BLaER1 (cell line): ENCODE measurements at regions not wholly inside any gene's neighbourhood (a gene's known extent, or its start where the extent isn't known, plus 50 kb on each side); places are given as distances from the start of the nearest gene placed in this dataset.

Source experiments
- H3K27ac ChIP-seq: shearing (Covaris generic); formaldehyde crosslinking; 2 replicates; pipeline ENCODE4 v1.8.1; 2022
- H3K27me3 ChIP-seq: shearing (Covaris generic); formaldehyde crosslinking; 2 replicates; pipeline ENCODE4 v1.8.1; 2022
- H3K36me3 ChIP-seq: shearing (Covaris generic); formaldehyde crosslinking; 2 replicates; pipeline ENCODE4 v1.8.1; 2022
- H3K4me1 ChIP-seq: shearing (Covaris generic); formaldehyde crosslinking; 2 replicates; pipeline ENCODE4 v1.8.1; 2022
- H3K4me2 ChIP-seq: shearing (Covaris generic); formaldehyde crosslinking; 2 replicates; pipeline ENCODE4 v1.8.1; 2022
- H3K4me3 ChIP-seq: shearing (Covaris generic); formaldehyde crosslinking; 2 replicates; pipeline ENCODE4 v1.8.1; 2022
- H3K9ac ChIP-seq: shearing (Covaris generic); formaldehyde crosslinking; 2 replicates; pipeline ENCODE4 v1.8.1; 2022
- H3K9me3 ChIP-seq: shearing (Covaris generic); formaldehyde crosslinking; 2 replicates; pipeline ENCODE4 v1.8.1; 2022
- H4K20me1 ChIP-seq: shearing (Covaris generic); formaldehyde crosslinking; 2 replicates; pipeline ENCODE4 v1.8.1; 2022
- Cebpa-rat ChIP-seq: shearing (Covaris generic); IDR thresholded peaks from 2 replicates; pipeline ENCODE4 v1.8.1; 2022

DNA sequence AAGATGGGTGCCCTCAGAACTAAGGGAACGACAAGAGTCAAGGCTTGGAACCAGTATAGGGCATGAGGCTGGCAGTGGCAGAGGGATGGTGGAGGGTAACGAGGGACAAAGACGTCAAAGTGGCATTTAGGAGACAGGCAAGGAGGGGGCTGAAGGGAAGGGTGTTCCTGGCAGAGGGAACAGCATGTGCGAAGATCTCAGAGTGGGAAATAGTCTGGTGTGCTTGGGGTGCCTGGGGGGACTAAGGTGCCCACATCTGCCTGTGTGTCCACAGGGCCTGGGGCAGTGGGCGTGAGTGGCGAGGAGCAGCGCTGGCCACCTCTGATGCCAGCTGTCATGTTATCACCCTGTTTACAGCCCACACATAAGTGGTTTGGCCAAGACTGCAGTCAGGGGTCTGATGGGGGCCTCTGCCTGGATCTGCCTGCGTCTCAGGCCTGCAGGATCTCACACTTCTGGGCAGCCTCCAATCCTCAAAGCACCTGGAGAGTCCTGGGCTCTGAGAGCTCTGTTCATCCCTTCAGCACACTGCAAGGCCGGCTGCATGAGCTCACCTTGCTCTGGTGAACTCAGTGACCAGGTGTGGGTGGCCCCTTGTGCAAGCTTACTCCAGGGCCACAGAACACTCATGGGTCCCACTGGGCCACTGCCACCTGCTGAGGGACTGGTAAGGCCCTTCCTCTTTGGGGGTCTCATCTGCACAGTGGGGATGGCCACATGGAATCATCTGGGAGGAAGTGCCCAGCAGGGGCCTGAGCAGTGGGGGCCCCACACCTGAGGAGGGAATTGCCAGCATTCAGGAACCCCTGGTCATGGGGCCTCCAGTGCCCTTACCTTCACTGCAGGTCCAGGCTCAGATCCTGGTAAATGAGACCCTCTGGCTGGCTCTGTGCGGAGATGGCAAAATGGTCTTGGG is 89.7 kb upstream of the SHISAL1 start:
- Histone ChIP-seq H3K27ac (no peak overlapping the region), H3K4me1 (peaks cover 9% of the 10 kb centered on the region), H3K4me3 (no peak overlapping the region), H3K9me3 (no peaks in the 10 kb centered on the region), H3K36me3 (no peaks in the 10 kb centered on the region), H3K4me2 (no peak overlapping the region), H3K9ac (no peak overlapping the region), H4K20me1 (no peaks in the 10 kb centered on the region), H3K27me3 (no peaks in the 10 kb centered on the region)
- TF ChIP-seq Cebpa-rat = no peak

DNA sequence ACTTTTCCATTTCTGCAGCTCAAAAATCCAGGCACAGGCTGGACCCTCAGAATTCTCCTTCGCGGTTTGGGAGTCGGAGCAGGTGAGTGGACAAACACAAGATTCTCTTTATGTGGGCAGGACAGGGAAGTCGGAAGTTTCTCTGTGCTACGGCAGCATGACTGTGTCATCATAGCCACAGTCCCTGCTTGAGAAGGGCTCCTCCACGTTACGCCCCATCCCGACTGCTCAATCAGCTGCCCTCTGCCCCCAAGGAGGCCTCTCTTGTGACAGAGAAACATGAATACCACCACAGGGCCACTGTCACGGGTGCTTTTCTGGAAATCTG is 89.0 kb upstream of the SHISAL1 start:
- peaks cover 17% of the 10 kb centered on the region for H3K4me1 ChIP-seq
- no peak overlapping the region for H3K4me2 ChIP-seq
- no peaks in the 10 kb centered on the region for H3K9me3 ChIP-seq
- no peak overlapping the region for H3K27ac ChIP-seq
- TF ChIP-seq Cebpa-rat = no peak
- no peak overlapping the region for H3K9ac ChIP-seq
- H3K36me3 ChIP-seq = no peaks in the 10 kb centered on the region
- H3K27me3 ChIP-seq = no peaks in the 10 kb centered on the region
- no peak overlapping the region for H3K4me3 ChIP-seq
- H4K20me1 ChIP-seq = no peaks in the 10 kb centered on the region

DNA sequence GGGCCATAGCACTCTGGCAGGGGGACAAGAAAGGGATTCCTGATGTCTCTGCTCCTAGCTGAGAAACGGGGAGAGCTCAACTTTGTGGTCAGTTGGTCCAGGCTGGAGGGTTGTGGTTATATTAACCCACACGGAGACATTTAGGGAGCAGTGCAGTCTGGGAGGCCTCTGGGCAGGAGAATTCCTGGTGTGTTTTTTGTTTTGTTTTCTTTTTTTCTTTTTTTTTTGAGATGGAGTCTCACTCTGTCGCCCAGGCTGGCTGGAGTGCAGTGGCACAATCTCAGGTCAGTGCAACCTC is 88.0 kb upstream of the SHISAL1 start:
- Histone ChIP-seq H3K4me3 (no peak overlapping the region), H4K20me1 (no peaks in the 10 kb centered on the region), H3K9ac (no peak overlapping the region), H3K27ac (no peak overlapping the region), H3K4me2 (no peak overlapping the region), H3K27me3 (no peaks in the 10 kb centered on the region), H3K4me1 (peaks cover 27% of the 10 kb centered on the region), H3K36me3 (no peaks in the 10 kb centered on the region), H3K9me3 (no peaks in the 10 kb centered on the region)
- no peak for TF ChIP-seq Cebpa-rat

GRCh38 chr22:44399906-44400762 is 87.4 kb upstream of the SHISAL1 start:
- no peak overlapping the region for H3K4me2 ChIP-seq
- no peak for TF ChIP-seq Cebpa-rat
- H3K9me3 ChIP-seq = no peaks in the 10 kb centered on the region
- H4K20me1 ChIP-seq = no peaks in the 10 kb centered on the region
- no peaks in the 10 kb centered on the region for H3K36me3 ChIP-seq
- peaks cover 33% of the 10 kb centered on the region for H3K4me1 ChIP-seq
- no peaks in the 10 kb centered on the region for H3K27me3 ChIP-seq
- H3K4me3 ChIP-seq = no peak overlapping the region
- no peak overlapping the region for H3K27ac ChIP-seq
- H3K9ac ChIP-seq = no peak overlapping the region

- H3K4me2 ChIP-seq = 0 out of 2 replicates have a peak overlapping the region, but pooled peaks have one; percentile 8
- no peak overlapping the region for H3K4me3 ChIP-seq
- H3K9ac ChIP-seq = no peak overlapping the region
- H4K20me1 ChIP-seq = no peaks in the 10 kb centered on the region
- H3K9me3 ChIP-seq = no peaks in the 10 kb centered on the region
- H3K36me3 ChIP-seq = no peaks in the 10 kb centered on the region
- H3K27me3 ChIP-seq = no peaks in the 10 kb centered on the region
- TF ChIP-seq Cebpa-rat = no peak
- H3K4me1 ChIP-seq = peaks cover 39% of the 10 kb centered on the region
- H3K27ac ChIP-seq = no peak overlapping the region
These were observed 86.4 kb upstream of the SHISAL1 start for GRCh38 chr22:44398856-44399837.

DNA sequence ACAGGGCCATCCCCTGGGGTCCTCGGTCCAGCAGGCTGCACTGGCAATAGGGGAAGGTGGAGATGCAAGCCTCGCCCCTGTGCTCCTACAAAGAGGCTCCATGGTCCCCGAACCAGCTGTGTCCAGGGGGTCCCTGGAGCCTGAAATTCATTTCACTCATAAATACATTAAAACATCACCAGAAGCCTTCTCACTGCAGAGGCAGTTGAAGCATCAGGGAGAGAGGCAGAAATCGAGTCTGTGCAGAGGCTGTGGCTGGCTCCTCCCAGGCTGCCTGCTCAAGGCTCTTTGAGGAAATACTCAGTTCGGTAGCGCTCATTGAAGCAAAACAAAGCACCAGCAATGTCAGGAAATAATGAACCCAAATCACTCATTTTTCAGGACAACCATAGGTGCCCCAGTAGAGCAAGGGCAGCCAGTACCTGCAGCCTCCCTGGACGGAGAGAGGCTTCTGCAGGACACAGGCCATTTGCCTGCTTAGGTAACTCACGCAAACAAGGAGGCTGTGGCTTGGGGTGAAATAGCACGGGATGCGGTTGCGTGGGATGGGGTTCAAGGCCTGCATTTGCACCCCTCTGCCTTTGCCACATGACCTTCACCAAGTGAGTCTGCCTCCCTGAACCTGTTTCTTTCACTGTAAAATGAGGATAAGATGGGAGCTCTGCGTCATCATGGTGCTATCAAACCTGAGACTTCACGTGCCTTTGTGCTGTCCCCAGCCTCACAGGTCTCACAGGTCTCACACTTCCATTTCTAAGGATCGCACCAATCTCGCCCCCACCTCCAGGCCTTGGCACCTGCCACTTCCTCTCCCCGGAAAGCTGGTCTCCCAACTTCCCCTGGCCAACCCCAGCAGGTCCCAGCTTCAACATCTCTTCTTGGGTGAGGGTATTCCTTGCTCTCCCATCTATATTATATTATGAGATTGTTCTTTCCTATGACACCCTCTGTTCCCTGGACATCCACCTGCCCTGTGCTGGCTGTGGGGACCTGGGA is 84.3 kb upstream of the SHISAL1 start:
- TF ChIP-seq Cebpa-rat = no peak
- H3K27ac ChIP-seq = no peak overlapping the region
- H3K9me3 ChIP-seq = no peaks in the 10 kb centered on the region
- H3K27me3 ChIP-seq = 0 out of 2 replicates have a peak, but pooled peaks cover 2% of the 10 kb centered on the region
- H3K36me3 ChIP-seq = no peaks in the 10 kb centered on the region
- no peaks in the 10 kb centered on the region for H4K20me1 ChIP-seq
- H3K4me2 ChIP-seq = peak overlapping the region; percentile 64
- H3K4me1 ChIP-seq = peaks cover 39% of the 10 kb centered on the region
- H3K4me3 ChIP-seq = no peak overlapping the region
- no peak overlapping the region for H3K9ac ChIP-seq

DNA sequence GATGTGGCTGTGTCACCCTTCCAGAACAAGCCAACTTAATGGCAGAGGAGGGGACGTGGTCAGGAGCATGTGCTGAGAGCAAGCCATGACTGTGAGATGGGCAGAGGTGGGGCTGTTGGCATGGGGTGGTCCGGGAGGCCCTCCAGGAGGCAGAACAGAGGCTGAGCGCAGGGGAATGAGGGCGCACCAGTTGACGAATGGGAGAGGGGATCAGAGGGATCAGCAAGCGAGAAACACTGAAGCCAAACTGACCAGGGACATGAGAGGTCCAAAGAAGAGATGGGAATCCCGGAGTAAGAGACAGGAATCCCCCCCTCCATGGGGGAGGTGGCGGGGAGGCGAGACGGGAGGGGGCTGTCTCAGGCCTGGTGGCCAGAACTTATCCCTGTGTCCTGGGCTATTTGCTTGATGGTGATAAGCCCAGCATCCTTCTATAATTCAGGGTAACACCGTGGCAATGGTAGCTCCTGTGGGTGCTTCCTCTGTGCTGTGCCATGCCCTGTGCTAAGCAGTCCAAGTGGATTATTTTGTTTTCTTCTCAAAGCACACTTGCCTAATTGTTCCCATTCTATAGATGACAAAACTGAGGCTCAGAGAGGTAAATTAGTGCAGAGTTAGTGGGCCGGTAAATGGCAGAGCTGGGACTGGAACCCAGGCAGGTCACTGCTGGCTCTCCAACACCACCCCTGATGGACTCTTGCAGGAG is 83.4 kb upstream of the SHISAL1 start:
- Histone ChIP-seq H3K27ac (0 out of 2 replicates have a peak overlapping the region, but pooled peaks have one; percentile 5), H3K9ac (no peak overlapping the region), H3K4me3 (no peak overlapping the region), H3K9me3 (no peaks in the 10 kb centered on the region), H3K4me1 (peaks cover 46% of the 10 kb centered on the region), H3K36me3 (no peaks in the 10 kb centered on the region), H3K27me3 (0 out of 2 replicates have a peak, but pooled peaks cover 2% of the 10 kb centered on the region), H3K4me2 (peak overlapping the region; percentile 64), H4K20me1 (no peaks in the 10 kb centered on the region)
- TF ChIP-seq Cebpa-rat = no peak
